ENCODE measurements at regions not wholly inside any gene's neighbourhood (a gene's known extent, or its start where the extent isn't known, plus 50 kb on each side); places are given as distances from the start of the nearest gene placed in this dataset.

DNA sequence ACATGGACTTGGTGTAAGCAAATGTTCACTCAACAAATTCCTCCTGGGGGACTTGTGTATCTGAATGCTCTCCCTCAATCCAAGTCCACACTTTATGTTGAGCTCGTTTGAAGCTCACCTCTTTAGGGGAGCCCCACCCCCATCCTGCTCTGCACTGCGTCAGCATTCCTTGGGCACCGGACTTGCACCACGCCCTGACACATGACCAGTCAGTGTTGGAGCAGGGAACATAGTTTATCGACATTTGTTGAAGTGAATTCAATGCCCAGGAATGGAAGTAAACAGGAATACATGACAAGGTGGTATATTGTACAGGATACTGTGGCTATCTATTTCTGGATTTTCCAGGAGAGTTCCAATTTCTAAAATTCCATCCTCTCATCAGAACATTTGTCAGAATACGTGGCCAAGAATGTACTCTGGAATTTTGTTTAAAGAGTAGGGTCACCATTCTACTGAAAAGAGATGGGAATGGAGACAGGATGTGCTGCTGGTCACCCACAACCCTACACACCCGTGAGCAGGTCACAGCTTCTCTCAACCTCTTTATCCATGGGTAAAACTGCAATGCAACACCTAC is 60.0 kb upstream of the LNX1 start:
- no peak for DNase-seq (ENCODE audit: low read depth in 1 of 2, low spot score in 1 of 2)

- no peak for DNase-seq (ENCODE audit: low read depth in 1 of 2, low spot score in 1 of 2)
Observed at GRCh38 chr4:53649357-53649756, 58.1 kb upstream of the LNX1 start.

- DNase-seq (ENCODE audit: low read depth in 1 of 2, low spot score in 1 of 2), result no peak
Observed at GRCh38 chr4:53647547-53647946, 56.3 kb upstream of the LNX1 start.

- no peak for DNase-seq (ENCODE audit: low read depth in 1 of 2, low spot score in 1 of 2)
Observed at GRCh38 chr4:53646795-53647194, 55.5 kb upstream of the LNX1 start.

DNA sequence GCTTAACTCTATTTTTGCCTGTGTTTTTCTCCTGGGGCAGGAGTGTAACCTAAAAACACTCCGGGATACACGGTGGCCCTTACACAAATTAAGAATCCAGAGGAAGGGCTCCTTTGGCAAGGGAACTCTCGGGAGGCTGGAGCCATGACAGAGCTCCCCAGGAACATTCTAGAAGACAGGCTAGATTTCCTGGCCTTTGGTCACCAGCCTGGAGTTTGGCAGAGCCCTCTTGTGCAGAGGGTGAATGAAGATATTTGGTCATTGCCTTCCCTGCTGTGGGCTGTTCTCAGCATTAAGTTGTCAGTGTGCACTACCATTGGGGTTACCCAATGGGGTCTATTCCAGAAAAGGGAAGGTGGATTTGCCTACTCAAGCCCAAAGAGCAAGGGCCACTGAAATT is 53.8 kb upstream of the LNX1 start:
- DNase-seq (ENCODE audit: low read depth in 1 of 2, low spot score in 1 of 2), result no peak

GRCh38 chr4:53644607-53645006 is 53.3 kb upstream of the LNX1 start:
- DNase-seq (ENCODE audit: low read depth in 1 of 2, low spot score in 1 of 2), result no peak

Measured in activated T-helper 1 cell treated with anti-CD3 and anti-CD28 coated beads, Interleukin-2, amount 50 U/mL, for 16 hours (primary cell).